Panc1 (cell line): ENCODE measurements at regions not wholly inside any gene's neighbourhood (a gene's known extent, or its start where the extent isn't known, plus 50 kb on each side); places are given as distances from the start of the nearest gene placed in this dataset.

Experiments
- ATAC-seq: fragments of 200-7000 bp; cut with Tn5 transposase; 2 replicates; pipeline ENCODE4 v1.9.1; 2020; ENCODE audit warnings: mild to moderate bottlenecking, moderate library complexity
- BruUV-seq: library from RNA; stranded (reverse); fragments of 400-500 nt; replicated peaks from 2 replicates; lab custom pipeline; 2021; lab: Mats Ljungman, UMichigan
- CTCF ChIA-PET: fragments of 300-600 bp; sonication (Branson Sonifier 250); formaldehyde crosslinking; loops from one replicate; lab custom pipeline; 2022; ENCODE audit warnings: antibody characterized with exemption; lab: Charles Lee
- POLR2A ChIA-PET: fragments of 300-600 bp; sonication (Branson Sonifier 250); formaldehyde crosslinking; loops from one replicate; lab custom pipeline; 2022; ENCODE audit warnings: antibody characterized with exemption; lab: Charles Lee
- DNase-seq: peaks from one replicate; pipeline ENCODE4 v3.0.0-alpha.2; 2010; ENCODE audit warnings: low read depth, low spot score
- H3K27ac ChIP-seq: 2 replicates; pipeline ENCODE4 v1.5.1; 2011; ENCODE audit warnings: mild to moderate bottlenecking, low read length, inconsistent platforms
- H3K27me3 ChIP-seq: fragments of 200-500 bp; sonication (Bioruptor generic); 2 replicates; pipeline ENCODE4 v1.6.0; 2014; ENCODE audit warnings: low read length, inconsistent platforms; ENCODE audit not compliant: control insufficient read depth, insufficient read depth
- H3K36me3 ChIP-seq: fragments of 200-500 bp; sonication (Bioruptor generic); 2 replicates; pipeline ENCODE4 v1.5.1; 2014; ENCODE audit warnings: inconsistent platforms, mild to moderate bottlenecking, low read length, moderate library complexity; ENCODE audit not compliant: control insufficient read depth, insufficient read depth
- H3K4me1 ChIP-seq: 2 replicates; pipeline ENCODE4 v1.5.1; 2011; ENCODE audit warnings: inconsistent platforms, mild to moderate bottlenecking, low read length, moderate library complexity; ENCODE audit not compliant: control insufficient read depth, insufficient read depth
- H3K4me3 ChIP-seq, 2 experiments: 2 replicates each; pipeline ENCODE4 v1.5.1; 2011 to 2012; ENCODE audit warnings: low read depth in 2 of 2, low read length in 2 of 2, mild to moderate bottlenecking in 2 of 2, inconsistent platforms in 1 of 2, moderate library complexity in 1 of 2
- H3K9me3 ChIP-seq: fragments of 200-500 bp; sonication (Bioruptor generic); 2 replicates; pipeline ENCODE4 v1.5.1; 2014; ENCODE audit warnings: low read depth, mild to moderate bottlenecking, inconsistent platforms, low read length, moderate library complexity; ENCODE audit not compliant: control insufficient read depth, insufficient read depth
- POLR2AphosphoS5 ChIP-seq: IDR thresholded peaks from 2 replicates; pipeline ENCODE4 v1.6.1; 2012; ENCODE audit warnings: mild to moderate bottlenecking, low read depth, low read length, moderate library complexity
- SIN3A ChIP-seq: IDR thresholded peaks from 2 replicates; pipeline ENCODE4 v1.6.1; 2012; ENCODE audit warnings: low read depth, mild to moderate bottlenecking, low read length, moderate library complexity, borderline replicate concordance; ENCODE audit not compliant: insufficient read depth
- TCF7L2 ChIP-seq: IDR thresholded peaks from 2 replicates; pipeline ENCODE4 v1.6.1; 2011; ENCODE audit warnings: mild to moderate bottlenecking, low read depth, low read length, inconsistent platforms
- in situ Hi-C: cut with HindIII; loops from 2 replicates; pipeline ENCODE4 v1.10.0; 2016; ENCODE audit warnings: low sequenced_read_pairs, low pct_unique_long_range_greater_than_20kb
- intact Hi-C: fragments of 100-400 bp; cut with micrococcal nuclease; formaldehyde crosslinking; loops from one replicate; pipeline ENCODE4 v1.10.0; 2022; ENCODE audit not compliant: unreplicated experiment
- TF ChIP-seq, protein P1 (sequence below), 2 experiments: IDR thresholded peaks; 2 replicates each; pipeline ENCODE4 v1.6.1; 2011 to 2012; ENCODE audit warnings: low read depth in 2 of 2, control low read depth in 1 of 2, low read length in 1 of 2, mild to moderate bottlenecking in 1 of 2, moderate library complexity in 1 of 2; ENCODE audit not compliant: insufficient read depth in 1 of 2
- TF ChIP-seq, protein P2 (sequence below): fragments of 450-650 bp; IDR thresholded peaks from 2 replicates; pipeline ENCODE4 v1.5.1; 2017; ENCODE audit warnings: mild to moderate bottlenecking

DNA sequence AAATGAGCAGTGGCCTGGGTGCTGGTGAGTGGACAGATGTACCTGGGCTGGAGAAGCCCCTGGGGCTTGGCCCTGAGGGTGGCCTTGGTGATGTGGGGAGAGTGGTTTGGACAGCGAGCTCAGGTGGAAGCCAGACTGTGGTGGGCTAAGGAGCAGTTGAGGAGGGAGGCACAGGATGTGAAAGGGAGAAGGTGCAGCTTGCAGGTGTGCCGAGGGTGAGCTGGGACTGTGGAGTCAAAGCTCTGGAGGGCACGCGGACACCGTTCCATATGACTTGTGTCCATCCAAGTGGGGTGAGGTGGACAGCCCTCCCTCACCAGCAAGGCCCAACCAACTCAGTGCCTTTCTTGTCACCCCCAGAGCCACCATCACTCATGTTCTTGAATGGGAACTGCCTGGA is 170.8 kb upstream of the ZNF267 start:
- Histone ChIP-seq H3K4me3 (no peak overlapping the region), H3K27me3 (no peaks in the 10 kb centered on the region), H3K27ac (no peak overlapping the region), H3K4me1 (peaks cover 6% of the 10 kb centered on the region; the same call in 1 of the 2 replicates), H3K36me3 (peaks cover 3% of the 10 kb centered on the region), H3K9me3 (no peaks in the 10 kb centered on the region)
- POLR2A ChIA-PET = no interaction called here
- CTCF ChIA-PET = no interaction called here
- intact Hi-C loops (no loop called here), in situ Hi-C loops (no loop called here)
- DNase-seq = no peak
- no peak for ATAC-seq
- TF ChIP-seq TCF7L2 = no peak
- no peak for TF ChIP-seq SIN3A
- TF ChIP-seq, protein P1, sequence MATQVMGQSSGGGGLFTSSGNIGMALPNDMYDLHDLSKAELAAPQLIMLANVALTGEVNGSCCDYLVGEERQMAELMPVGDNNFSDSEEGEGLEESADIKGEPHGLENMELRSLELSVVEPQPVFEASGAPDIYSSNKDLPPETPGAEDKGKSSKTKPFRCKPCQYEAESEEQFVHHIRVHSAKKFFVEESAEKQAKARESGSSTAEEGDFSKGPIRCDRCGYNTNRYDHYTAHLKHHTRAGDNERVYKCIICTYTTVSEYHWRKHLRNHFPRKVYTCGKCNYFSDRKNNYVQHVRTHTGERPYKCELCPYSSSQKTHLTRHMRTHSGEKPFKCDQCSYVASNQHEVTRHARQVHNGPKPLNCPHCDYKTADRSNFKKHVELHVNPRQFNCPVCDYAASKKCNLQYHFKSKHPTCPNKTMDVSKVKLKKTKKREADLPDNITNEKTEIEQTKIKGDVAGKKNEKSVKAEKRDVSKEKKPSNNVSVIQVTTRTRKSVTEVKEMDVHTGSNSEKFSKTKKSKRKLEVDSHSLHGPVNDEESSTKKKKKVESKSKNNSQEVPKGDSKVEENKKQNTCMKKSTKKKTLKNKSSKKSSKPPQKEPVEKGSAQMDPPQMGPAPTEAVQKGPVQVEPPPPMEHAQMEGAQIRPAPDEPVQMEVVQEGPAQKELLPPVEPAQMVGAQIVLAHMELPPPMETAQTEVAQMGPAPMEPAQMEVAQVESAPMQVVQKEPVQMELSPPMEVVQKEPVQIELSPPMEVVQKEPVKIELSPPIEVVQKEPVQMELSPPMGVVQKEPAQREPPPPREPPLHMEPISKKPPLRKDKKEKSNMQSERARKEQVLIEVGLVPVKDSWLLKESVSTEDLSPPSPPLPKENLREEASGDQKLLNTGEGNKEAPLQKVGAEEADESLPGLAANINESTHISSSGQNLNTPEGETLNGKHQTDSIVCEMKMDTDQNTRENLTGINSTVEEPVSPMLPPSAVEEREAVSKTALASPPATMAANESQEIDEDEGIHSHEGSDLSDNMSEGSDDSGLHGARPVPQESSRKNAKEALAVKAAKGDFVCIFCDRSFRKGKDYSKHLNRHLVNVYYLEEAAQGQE (IDR thresholded peaks at IDR 0.05; ENCODE audit: insufficient read depth in 1 of 2, low read depth in 2 of 2, low read length in 1 of 2) = no peak
- no TSS peak for BruUV-seq

DNA sequence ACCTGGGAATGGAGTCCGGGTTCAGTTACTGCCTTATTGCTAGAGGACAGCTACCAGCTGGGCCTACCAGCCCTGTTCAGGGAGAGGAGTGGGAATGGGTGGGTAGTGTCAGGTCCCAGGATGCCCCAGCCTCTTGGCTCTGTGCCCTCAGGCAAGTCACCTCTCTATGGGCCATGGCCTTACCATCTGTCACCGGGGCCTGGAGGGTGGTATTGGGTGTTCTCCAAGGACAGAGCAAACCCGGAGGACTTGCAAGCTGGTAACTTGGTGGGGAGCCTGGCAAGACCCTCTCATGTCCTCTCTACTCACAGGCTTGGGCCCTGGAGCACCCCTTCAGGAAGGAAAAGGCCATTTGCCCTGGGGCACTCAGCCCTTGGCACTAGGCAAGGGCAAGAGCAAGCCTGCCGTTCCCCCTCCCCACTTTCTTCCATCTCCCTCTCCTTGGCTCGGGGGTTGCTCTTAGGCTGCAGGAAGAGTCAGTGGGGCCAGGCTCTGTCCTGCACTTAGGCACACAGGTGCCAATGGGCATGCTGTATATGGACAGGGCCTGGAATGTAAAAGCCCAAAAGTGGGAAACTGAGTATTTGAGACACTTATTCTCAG is 170.0 kb upstream of the ZNF267 start:
- POLR2A ChIA-PET = no interaction called here
- TF ChIP-seq, protein P1 (IDR thresholded peaks at IDR 0.05; ENCODE audit: insufficient read depth in 1 of 2, low read depth in 2 of 2, low read length in 1 of 2) = no peak
- no peak for TF ChIP-seq SIN3A
- no peak for TF ChIP-seq TCF7L2
- TF ChIP-seq, protein P2, sequence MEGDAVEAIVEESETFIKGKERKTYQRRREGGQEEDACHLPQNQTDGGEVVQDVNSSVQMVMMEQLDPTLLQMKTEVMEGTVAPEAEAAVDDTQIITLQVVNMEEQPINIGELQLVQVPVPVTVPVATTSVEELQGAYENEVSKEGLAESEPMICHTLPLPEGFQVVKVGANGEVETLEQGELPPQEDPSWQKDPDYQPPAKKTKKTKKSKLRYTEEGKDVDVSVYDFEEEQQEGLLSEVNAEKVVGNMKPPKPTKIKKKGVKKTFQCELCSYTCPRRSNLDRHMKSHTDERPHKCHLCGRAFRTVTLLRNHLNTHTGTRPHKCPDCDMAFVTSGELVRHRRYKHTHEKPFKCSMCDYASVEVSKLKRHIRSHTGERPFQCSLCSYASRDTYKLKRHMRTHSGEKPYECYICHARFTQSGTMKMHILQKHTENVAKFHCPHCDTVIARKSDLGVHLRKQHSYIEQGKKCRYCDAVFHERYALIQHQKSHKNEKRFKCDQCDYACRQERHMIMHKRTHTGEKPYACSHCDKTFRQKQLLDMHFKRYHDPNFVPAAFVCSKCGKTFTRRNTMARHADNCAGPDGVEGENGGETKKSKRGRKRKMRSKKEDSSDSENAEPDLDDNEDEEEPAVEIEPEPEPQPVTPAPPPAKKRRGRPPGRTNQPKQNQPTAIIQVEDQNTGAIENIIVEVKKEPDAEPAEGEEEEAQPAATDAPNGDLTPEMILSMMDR = no peak
- TF ChIP-seq POLR2AphosphoS5 = no peak
- in situ Hi-C loops (no loop called here), intact Hi-C loops (no loop called here)
- Histone ChIP-seq H3K4me1 (peaks cover 6% of the 10 kb centered on the region; the same call in 1 of the 2 replicates), H3K27ac (no peak overlapping the region), H3K27me3 (no peaks in the 10 kb centered on the region), H3K36me3 (peaks cover 3% of the 10 kb centered on the region), H3K9me3 (no peaks in the 10 kb centered on the region), H3K4me3 (no peak overlapping the region)
- no TSS peak for BruUV-seq
- DNase-seq (no peak), ATAC-seq (no peak)
- CTCF ChIA-PET = no interaction called here
